ENCODE measurements at regions not wholly inside any gene's neighbourhood (a gene's known extent, or its start where the extent isn't known, plus 50 kb on each side); places are given as distances from the start of the nearest gene placed in this dataset.

- no peak for DNase-seq (ENCODE audit: low read depth)
- no peak for TF ChIP-seq CTCF (IDR thresholded peaks at IDR 0.05; ENCODE audit: insufficient read depth, low read depth, low read length, missing control alignments)
- H3K4me3 ChIP-seq (ENCODE audit: low read length): no peak overlapping the region
Measured at GRCh38 chr1:219560856-219561255, 52.0 kb downstream of the ZC3H11B start.

GRCh38 chr1:219559899-219560298, 53.0 kb downstream of the ZC3H11B start:
- no peak overlapping the region for H3K4me3 ChIP-seq (ENCODE audit: low read length)
- no peak for TF ChIP-seq CTCF (IDR thresholded peaks at IDR 0.05; ENCODE audit: insufficient read depth, low read depth, low read length, missing control alignments)
- DNase-seq (ENCODE audit: low read depth): no peak

GRCh38 chr1:219555806-219556205, 57.1 kb downstream of the ZC3H11B start:
- H3K4me3 ChIP-seq (ENCODE audit: low read length): no peak overlapping the region
- peak; percentile 70 for DNase-seq (ENCODE audit: low read depth)
- no peak for TF ChIP-seq CTCF (IDR thresholded peaks at IDR 0.05; ENCODE audit: insufficient read depth, low read depth, low read length, missing control alignments)

- peak; percentile 70 for DNase-seq (ENCODE audit: low read depth)
- H3K4me3 ChIP-seq (ENCODE audit: low read length): no peak overlapping the region
- no peak for TF ChIP-seq CTCF (IDR thresholded peaks at IDR 0.05; ENCODE audit: insufficient read depth, low read depth, low read length, missing control alignments)
Measured at GRCh38 chr1:219555031-219555692, 57.7 kb downstream of the ZC3H11B start.

- no peak for TF ChIP-seq CTCF (IDR thresholded peaks at IDR 0.05; ENCODE audit: insufficient read depth, low read depth, low read length, missing control alignments)
- no peak overlapping the region for H3K4me3 ChIP-seq (ENCODE audit: low read length)
- no peak for DNase-seq (ENCODE audit: low read depth)
Measured at GRCh38 chr1:219553934-219554502, 58.9 kb downstream of the ZC3H11B start.

GRCh38 chr1:219550201-219550600, 62.7 kb downstream of the ZC3H11B start:
- no peak overlapping the region for H3K4me3 ChIP-seq (ENCODE audit: low read length)
- TF ChIP-seq CTCF (IDR thresholded peaks at IDR 0.05; ENCODE audit: insufficient read depth, low read depth, low read length, missing control alignments): no peak
- no peak for DNase-seq (ENCODE audit: low read depth)

- no peak for TF ChIP-seq CTCF (IDR thresholded peaks at IDR 0.05; ENCODE audit: insufficient read depth, low read depth, low read length, missing control alignments)
- no peak overlapping the region for H3K4me3 ChIP-seq (ENCODE audit: low read length)
- no peak for DNase-seq (ENCODE audit: low read depth)
Measured at GRCh38 chr1:219549215-219549614, 63.7 kb downstream of the ZC3H11B start.

All from epithelial cell of esophagus (primary cell).